ENCODE measurements at regions not wholly inside any gene's neighbourhood (a gene's known extent, or its start where the extent isn't known, plus 50 kb on each side); places are given as distances from the start of the nearest gene placed in this dataset.

- Histone ChIP-seq H3K36me3 (ENCODE audit: low read depth) (no peaks in the 10 kb centered on the region), H3K4me1 (ENCODE audit: insufficient read depth, poor library complexity, severe bottlenecking) (no peaks in the 10 kb centered on the region), H3K9me3 (ENCODE audit: severe bottlenecking) (no peaks in the 10 kb centered on the region), H3K4me3 (ENCODE audit: severe bottlenecking) (no peak overlapping the region), H3K27ac (ENCODE audit: poor library complexity, severe bottlenecking) (no peak overlapping the region), H3K27me3 (ENCODE audit: insufficient read depth, poor library complexity, severe bottlenecking) (no peaks in the 10 kb centered on the region)
- ATAC-seq (ENCODE audit: low read depth) (no peak), DNase-seq (ENCODE audit: low spot score) (no peak)
- no peak for TF ChIP-seq CTCF (IDR thresholded peaks at IDR 0.05; ENCODE audit: poor library complexity, severe bottlenecking)
These were observed 1159.7 kb upstream of the PCDH7 start for GRCh38 chr4:29560452-29560851.

GRCh38 chr4:29565256-29565655, 1154.9 kb upstream of the PCDH7 start:
- no peak for TF ChIP-seq CTCF (IDR thresholded peaks at IDR 0.05; ENCODE audit: poor library complexity, severe bottlenecking)
- DNase-seq (ENCODE audit: low spot score) (no peak), ATAC-seq (ENCODE audit: low read depth) (no peak)
- H3K27ac ChIP-seq (ENCODE audit: poor library complexity, severe bottlenecking) = no peak overlapping the region
- no peaks in the 10 kb centered on the region for H3K27me3 ChIP-seq (ENCODE audit: insufficient read depth, poor library complexity, severe bottlenecking)
- no peaks in the 10 kb centered on the region for H3K9me3 ChIP-seq (ENCODE audit: severe bottlenecking)
- no peaks in the 10 kb centered on the region for H3K36me3 ChIP-seq (ENCODE audit: low read depth)
- no peak overlapping the region for H3K4me3 ChIP-seq (ENCODE audit: severe bottlenecking)
- peaks cover 3% of the 10 kb centered on the region for H3K4me1 ChIP-seq (ENCODE audit: insufficient read depth, poor library complexity, severe bottlenecking)

GRCh38 chr4:29566371-29566770, 1153.8 kb upstream of the PCDH7 start:
- Histone ChIP-seq H3K9me3 (ENCODE audit: severe bottlenecking) (no peaks in the 10 kb centered on the region), H3K27me3 (ENCODE audit: insufficient read depth, poor library complexity, severe bottlenecking) (no peaks in the 10 kb centered on the region), H3K36me3 (ENCODE audit: low read depth) (no peaks in the 10 kb centered on the region), H3K27ac (ENCODE audit: poor library complexity, severe bottlenecking) (no peak overlapping the region), H3K4me1 (ENCODE audit: insufficient read depth, poor library complexity, severe bottlenecking) (peaks cover 3% of the 10 kb centered on the region), H3K4me3 (ENCODE audit: severe bottlenecking) (no peak overlapping the region)
- no peak for TF ChIP-seq CTCF (IDR thresholded peaks at IDR 0.05; ENCODE audit: poor library complexity, severe bottlenecking)
- ATAC-seq (ENCODE audit: low read depth) = no peak
- DNase-seq (ENCODE audit: low spot score) = no peak

- no peaks in the 10 kb centered on the region for H3K27me3 ChIP-seq (ENCODE audit: insufficient read depth, poor library complexity, severe bottlenecking)
- DNase-seq (ENCODE audit: low spot score) = no peak
- no peaks in the 10 kb centered on the region for H3K9me3 ChIP-seq (ENCODE audit: severe bottlenecking)
- no peaks in the 10 kb centered on the region for H3K36me3 ChIP-seq (ENCODE audit: low read depth)
- TF ChIP-seq CTCF (IDR thresholded peaks at IDR 0.05; ENCODE audit: poor library complexity, severe bottlenecking) = no peak
- H3K4me3 ChIP-seq (ENCODE audit: severe bottlenecking) = no peak overlapping the region
- H3K4me1 ChIP-seq (ENCODE audit: insufficient read depth, poor library complexity, severe bottlenecking) = peaks cover 3% of the 10 kb centered on the region
- no peak overlapping the region for H3K27ac ChIP-seq (ENCODE audit: poor library complexity, severe bottlenecking)
- ATAC-seq (ENCODE audit: low read depth) = no peak
These were observed 1148.8 kb upstream of the PCDH7 start for GRCh38 chr4:29571322-29571721.

GRCh38 chr4:29578329-29578728, 1141.8 kb upstream of the PCDH7 start:
- DNase-seq (ENCODE audit: low spot score) (no peak), ATAC-seq (ENCODE audit: low read depth) (no peak)
- H3K27me3 ChIP-seq (ENCODE audit: insufficient read depth, poor library complexity, severe bottlenecking) = no peaks in the 10 kb centered on the region
- H3K36me3 ChIP-seq (ENCODE audit: low read depth) = no peaks in the 10 kb centered on the region
- H3K27ac ChIP-seq (ENCODE audit: poor library complexity, severe bottlenecking) = no peak overlapping the region
- H3K9me3 ChIP-seq (ENCODE audit: severe bottlenecking) = no peaks in the 10 kb centered on the region
- TF ChIP-seq CTCF (IDR thresholded peaks at IDR 0.05; ENCODE audit: poor library complexity, severe bottlenecking) = no peak
- H3K4me1 ChIP-seq (ENCODE audit: insufficient read depth, poor library complexity, severe bottlenecking) = no peaks in the 10 kb centered on the region
- H3K4me3 ChIP-seq (ENCODE audit: severe bottlenecking) = no peak overlapping the region

Data from RWPE2 (cell line).